Upper lobe of left lung (tissue), 6 donors: ENCODE measurements at regions not wholly inside any gene's neighbourhood (a gene's known extent, or its start where the extent isn't known, plus 50 kb on each side); places are given as distances from the start of the nearest gene placed in this dataset.
A peak's percentile ranks its signal among the peaks of the same experiment; 100 is the strongest.

Experiments
- ATAC-seq, 2 donors: fragments of 200-7000 bp; cut with Tn5 transposase; one replicate each; pipeline ENCODE4 v1.9.1; 2022; ENCODE audit warnings: mild to moderate bottlenecking in 2 of 2, moderate library complexity in 2 of 2; ENCODE audit not compliant: low FRiP score in 2 of 2
- DNase-seq, 2 donors: peaks; one replicate each; pipeline ENCODE4 v3.0.0-alpha.2; 2019 to 2020
- H3K27ac ChIP-seq, 4 donors: fragments of 200-600 bp; sonication (generic); one replicate each; pipeline ENCODE4 v1.5.1; 2016 to 2019
- H3K27me3 ChIP-seq, 4 donors: fragments of 200-600 bp; sonication (generic); one replicate each; pipeline ENCODE4 v1.5.1; 2017 to 2019
- H3K36me3 ChIP-seq, 4 donors: fragments of 200-600 bp; sonication (generic); one replicate each; pipeline ENCODE4 v1.5.1; 2016 to 2019
- H3K4me1 ChIP-seq, 4 donors: fragments of 200-600 bp; sonication (generic); one replicate each; pipeline ENCODE4 v1.5.1; 2018 to 2019
- H3K4me3 ChIP-seq, 4 donors: fragments of 200-600 bp; sonication (generic); one replicate each; pipeline ENCODE4 v1.5.1; 2017 to 2019; ENCODE audit warnings: mild to moderate bottlenecking in 2 of 4, moderate library complexity in 1 of 4
- H3K9me3 ChIP-seq, 4 donors: fragments of 200-600 bp; sonication (generic); one replicate each; pipeline ENCODE4 v1.5.1; 2018 to 2019
- EP300 ChIP-seq, 4 donors: sonication (generic); formaldehyde crosslinking; IDR thresholded peaks; one replicate each; pipeline ENCODE4 v1.5.1; 2017; ENCODE audit warnings: antibody characterized with exemption in 4 of 4, control low read depth in 2 of 4
- POLR2A ChIP-seq, 4 donors: fragments of 450-650 bp; IDR thresholded peaks; one replicate each; pipeline ENCODE4 v1.5.1; 2016 to 2017; ENCODE audit warnings: antibody characterized with exemption in 4 of 4, mild to moderate bottlenecking in 2 of 4
- POLR2AphosphoS5 ChIP-seq, 2 donors: sonication (generic); formaldehyde crosslinking; IDR thresholded peaks; one replicate each; pipeline ENCODE4 v1.5.1; 2017; ENCODE audit warnings: antibody characterized with exemption in 2 of 2
- WGBS, 2 donors: methylation state at CpG; one replicate each; pipeline ENCODE4 v1.1.5; 2017 to 2018; 5-methylcytosine and 5-hydroxymethylcytosine counted together
- TF ChIP-seq, protein P1 (sequence below), 6 experiments: fragments of 450-650 bp in 4 of 6; fragments of 200-600 bp in 2 of 6; sonication (generic) in 2 of 6; IDR thresholded peaks; one replicate each; pipeline ENCODE4 v1.5.1; 2016 to 2019; ENCODE audit warnings: antibody characterized with exemption in 6 of 6
- donor health status: DM: no; HTN: no; CAD: no; lungs with moderate emphysema.
- donor health status: DM: no; HTN: yes; CAD: no; lungs with severe emphysema.

DNA sequence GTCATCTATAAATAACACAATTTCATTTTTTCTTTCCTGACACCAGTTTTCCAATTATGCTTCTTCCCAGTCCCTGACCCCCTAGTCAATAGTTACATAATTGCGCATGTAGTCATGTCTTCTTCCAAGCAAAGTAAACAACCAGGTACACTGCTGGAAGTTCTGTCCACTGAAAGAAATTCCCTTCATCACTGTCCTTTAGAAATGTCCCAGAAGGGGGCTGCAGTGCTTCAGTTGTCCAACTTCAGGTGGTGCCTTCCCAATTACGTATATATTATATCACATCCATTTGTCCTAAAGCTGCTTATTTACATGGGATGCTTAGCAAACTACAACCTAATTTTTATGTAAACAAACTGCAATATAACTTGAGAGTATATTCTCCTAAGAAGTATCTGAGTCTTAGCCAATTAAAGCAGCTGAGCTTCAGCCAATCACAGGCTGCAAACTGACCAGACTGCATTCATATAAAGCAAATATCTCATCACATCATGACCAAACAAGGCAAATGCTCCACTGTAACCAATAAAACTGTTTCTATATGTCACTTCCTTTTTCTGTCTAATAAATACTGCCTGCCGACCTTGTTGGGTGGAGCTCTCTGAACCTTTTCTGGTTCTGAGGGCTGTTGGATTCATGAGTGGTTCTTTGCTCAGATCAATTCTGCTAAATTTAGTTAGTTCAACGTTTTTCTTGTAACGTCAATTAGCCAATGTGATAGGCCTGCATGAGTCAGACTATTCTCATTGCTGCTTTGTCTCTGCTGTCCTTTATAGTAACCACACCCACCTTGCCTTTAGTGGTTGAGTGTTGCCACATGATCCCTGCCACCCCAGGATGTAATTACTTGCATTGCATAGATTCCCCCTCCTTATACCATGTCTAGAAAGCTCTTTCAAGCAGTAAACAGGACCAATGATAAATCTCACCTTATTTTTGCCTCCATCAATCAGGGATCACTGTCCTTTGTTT, 239.3 kb downstream of the ALG10B start:
- H3K4me3 ChIP-seq = no peak overlapping the region
- WGBS, 2 donors = 56 to 63% methylated on average over 5 of the region's 5 CpGs
- no peaks in the 10 kb centered on the region for H3K36me3 ChIP-seq
- H3K9me3 ChIP-seq = no peaks in the 10 kb centered on the region
- H3K27ac ChIP-seq = no peak overlapping the region
- no peak for DNase-seq
- no peak for ATAC-seq
- no peaks in the 10 kb centered on the region for H3K27me3 ChIP-seq
- TF ChIP-seq, protein P1, sequence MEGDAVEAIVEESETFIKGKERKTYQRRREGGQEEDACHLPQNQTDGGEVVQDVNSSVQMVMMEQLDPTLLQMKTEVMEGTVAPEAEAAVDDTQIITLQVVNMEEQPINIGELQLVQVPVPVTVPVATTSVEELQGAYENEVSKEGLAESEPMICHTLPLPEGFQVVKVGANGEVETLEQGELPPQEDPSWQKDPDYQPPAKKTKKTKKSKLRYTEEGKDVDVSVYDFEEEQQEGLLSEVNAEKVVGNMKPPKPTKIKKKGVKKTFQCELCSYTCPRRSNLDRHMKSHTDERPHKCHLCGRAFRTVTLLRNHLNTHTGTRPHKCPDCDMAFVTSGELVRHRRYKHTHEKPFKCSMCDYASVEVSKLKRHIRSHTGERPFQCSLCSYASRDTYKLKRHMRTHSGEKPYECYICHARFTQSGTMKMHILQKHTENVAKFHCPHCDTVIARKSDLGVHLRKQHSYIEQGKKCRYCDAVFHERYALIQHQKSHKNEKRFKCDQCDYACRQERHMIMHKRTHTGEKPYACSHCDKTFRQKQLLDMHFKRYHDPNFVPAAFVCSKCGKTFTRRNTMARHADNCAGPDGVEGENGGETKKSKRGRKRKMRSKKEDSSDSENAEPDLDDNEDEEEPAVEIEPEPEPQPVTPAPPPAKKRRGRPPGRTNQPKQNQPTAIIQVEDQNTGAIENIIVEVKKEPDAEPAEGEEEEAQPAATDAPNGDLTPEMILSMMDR (IDR thresholded peaks at IDR 0.05) = no peak
- TF ChIP-seq EP300 (IDR thresholded peaks at IDR 0.05) (no peak), POLR2AphosphoS5 (IDR thresholded peaks at IDR 0.05) (no peak), POLR2A (IDR thresholded peaks at IDR 0.05) (no peak)
- no peaks in the 10 kb centered on the region for H3K4me1 ChIP-seq

DNA sequence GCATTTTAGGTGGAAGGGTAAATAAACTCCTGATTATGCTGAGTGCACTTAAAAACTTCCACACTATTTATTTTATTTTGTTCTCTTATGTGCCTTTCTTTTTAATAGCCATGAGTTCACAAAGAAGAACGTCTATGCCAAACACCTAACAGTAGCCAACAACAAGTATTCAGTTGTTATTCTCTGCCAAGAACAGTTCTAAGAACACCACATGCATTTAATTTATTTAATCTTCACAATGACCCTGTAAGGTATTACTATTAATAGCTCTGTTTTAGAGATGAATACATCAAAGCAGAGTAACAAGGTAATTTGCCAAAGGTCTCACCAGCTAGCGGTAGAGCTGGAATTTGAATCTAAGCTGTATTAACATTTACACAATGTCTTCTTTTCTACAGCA, 240.1 kb downstream of the ALG10B start:
- DNase-seq (no peak), ATAC-seq (no peak)
- Histone ChIP-seq H3K27me3 (no peaks in the 10 kb centered on the region), H3K4me3 (no peak overlapping the region), H3K4me1 (no peaks in the 10 kb centered on the region), H3K27ac (no peak overlapping the region), H3K9me3 (no peaks in the 10 kb centered on the region), H3K36me3 (no peaks in the 10 kb centered on the region)
- WGBS, 2 donors = 57 to 65% methylated on average over 2 of the region's 2 CpGs
- TF ChIP-seq POLR2AphosphoS5 (IDR thresholded peaks at IDR 0.05) = no peak
- TF ChIP-seq, protein P1 (IDR thresholded peaks at IDR 0.05) = no peak
- no peak for TF ChIP-seq EP300 (IDR thresholded peaks at IDR 0.05)
- no peak for TF ChIP-seq POLR2A (IDR thresholded peaks at IDR 0.05)

DNA sequence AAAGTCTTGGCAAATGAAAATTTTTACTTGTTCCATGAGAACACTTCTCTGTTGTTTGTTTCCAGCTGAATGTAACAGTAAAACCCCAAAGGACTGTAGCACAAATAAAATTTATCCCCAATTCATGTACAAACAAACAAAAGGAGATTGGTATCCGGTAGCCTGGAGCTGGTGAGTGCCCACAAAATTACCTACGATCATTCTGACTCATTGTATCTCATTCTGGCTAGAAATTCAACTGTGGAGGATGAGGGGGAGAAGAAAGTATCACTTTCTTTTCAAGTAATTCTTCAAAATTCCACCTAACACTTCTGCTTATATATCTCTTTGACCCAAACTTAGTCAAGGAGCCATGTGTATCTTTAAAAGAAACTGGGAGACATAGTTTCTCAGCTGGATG, 268.5 kb downstream of the ALG10B start:
- H3K4me3 ChIP-seq = no peak overlapping the region
- no peak for TF ChIP-seq POLR2A (IDR thresholded peaks at IDR 0.05)
- no peak for TF ChIP-seq POLR2AphosphoS5 (IDR thresholded peaks at IDR 0.05)
- TF ChIP-seq EP300 (IDR thresholded peaks at IDR 0.05) = no peak
- TF ChIP-seq, protein P1 (IDR thresholded peaks at IDR 0.05) = no peak

DNA sequence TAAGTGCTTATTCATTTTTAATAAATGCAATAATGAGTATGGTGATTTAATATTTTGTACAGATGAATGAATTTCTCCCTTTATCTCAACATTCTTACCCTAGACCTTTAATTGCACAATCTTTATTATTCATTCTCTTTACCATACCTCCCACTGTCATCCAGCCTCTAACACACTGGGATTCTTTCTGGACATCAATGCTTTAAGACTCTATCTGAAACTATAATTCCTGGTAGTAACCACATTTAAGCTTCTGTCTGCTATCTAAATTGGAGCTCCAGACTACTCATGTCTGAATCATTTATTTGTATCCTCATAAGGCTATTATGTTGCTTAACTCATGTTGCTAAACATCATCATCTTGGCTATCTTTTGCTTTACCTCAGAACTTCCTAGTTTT, 270.2 kb downstream of the ALG10B start:
- Histone ChIP-seq H3K27me3 (no peaks in the 10 kb centered on the region), H3K9me3 (no peaks in the 10 kb centered on the region), H3K27ac (no peak overlapping the region), H3K36me3 (no peaks in the 10 kb centered on the region), H3K4me1 (peaks cover 0 to 11% (median 2%) of the 10 kb centered on the region in 4 donors), H3K4me3 (no peak overlapping the region)
- ATAC-seq (peak in 1 of 2 donors; percentile 55), DNase-seq (no peak)
- TF ChIP-seq EP300 (IDR thresholded peaks at IDR 0.05) = no peak
- TF ChIP-seq POLR2AphosphoS5 (IDR thresholded peaks at IDR 0.05) = no peak
- no peak for TF ChIP-seq POLR2A (IDR thresholded peaks at IDR 0.05)
- TF ChIP-seq, protein P1 (IDR thresholded peaks at IDR 0.05) = no peak

More for the DNA sequence above, 268.5 kb downstream of the ALG10B start:
- no peak for ATAC-seq
- WGBS, 2 donors = 77 to 79% methylated on average over 2 of the region's 2 CpGs
- Histone ChIP-seq H3K36me3 (no peaks in the 10 kb centered on the region), H3K27me3 (no peaks in the 10 kb centered on the region), H3K4me1 (peaks cover 0 to 11% (median 2%) of the 10 kb centered on the region in 4 donors), H3K27ac (no peak overlapping the region), H3K9me3 (no peaks in the 10 kb centered on the region)
- no peak for DNase-seq
